ENCODE measurements at regions not wholly inside any gene's neighbourhood (a gene's known extent, or its start where the extent isn't known, plus 50 kb on each side); places are given as distances from the start of the nearest gene placed in this dataset.

DNA sequence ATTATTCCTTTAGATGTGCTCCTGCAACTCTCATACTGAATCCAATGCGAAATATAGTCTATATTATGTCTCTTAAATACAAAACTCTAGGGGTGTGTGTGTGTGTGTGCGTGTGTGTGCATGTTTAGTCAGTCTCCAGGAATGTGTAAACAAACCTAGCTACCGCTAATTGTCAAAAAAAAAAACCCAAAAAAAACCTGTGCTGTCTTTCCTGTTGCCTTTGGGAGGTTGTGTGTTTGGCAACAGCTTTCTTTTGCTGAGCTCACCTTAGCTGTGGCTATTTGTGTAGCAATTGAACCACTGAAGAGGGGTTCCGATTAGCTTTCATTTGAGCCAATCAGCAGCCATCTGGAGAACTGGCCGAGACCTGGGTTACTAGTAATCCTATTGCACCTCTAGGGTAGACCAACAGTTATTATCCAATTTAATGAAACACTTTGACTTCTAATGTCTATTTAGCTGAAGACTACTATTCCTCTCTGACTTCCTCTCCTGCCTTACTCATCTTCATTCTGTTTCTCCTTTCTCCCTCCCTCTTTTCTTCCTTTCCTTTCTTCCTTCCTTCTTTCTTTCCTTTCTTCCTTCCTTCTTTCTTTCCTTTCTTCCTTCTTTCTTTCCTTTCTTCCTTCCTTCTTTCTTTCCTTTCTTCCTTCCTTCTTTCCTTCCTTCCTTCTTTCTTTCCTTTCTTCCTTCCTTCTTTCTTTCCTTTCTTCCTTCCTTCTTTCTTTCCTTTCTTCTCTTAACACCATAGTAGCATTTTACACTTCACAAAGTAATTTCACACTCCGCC is 471.1 kb downstream of the GBA3 start:
- TF ChIP-seq, protein P1, sequence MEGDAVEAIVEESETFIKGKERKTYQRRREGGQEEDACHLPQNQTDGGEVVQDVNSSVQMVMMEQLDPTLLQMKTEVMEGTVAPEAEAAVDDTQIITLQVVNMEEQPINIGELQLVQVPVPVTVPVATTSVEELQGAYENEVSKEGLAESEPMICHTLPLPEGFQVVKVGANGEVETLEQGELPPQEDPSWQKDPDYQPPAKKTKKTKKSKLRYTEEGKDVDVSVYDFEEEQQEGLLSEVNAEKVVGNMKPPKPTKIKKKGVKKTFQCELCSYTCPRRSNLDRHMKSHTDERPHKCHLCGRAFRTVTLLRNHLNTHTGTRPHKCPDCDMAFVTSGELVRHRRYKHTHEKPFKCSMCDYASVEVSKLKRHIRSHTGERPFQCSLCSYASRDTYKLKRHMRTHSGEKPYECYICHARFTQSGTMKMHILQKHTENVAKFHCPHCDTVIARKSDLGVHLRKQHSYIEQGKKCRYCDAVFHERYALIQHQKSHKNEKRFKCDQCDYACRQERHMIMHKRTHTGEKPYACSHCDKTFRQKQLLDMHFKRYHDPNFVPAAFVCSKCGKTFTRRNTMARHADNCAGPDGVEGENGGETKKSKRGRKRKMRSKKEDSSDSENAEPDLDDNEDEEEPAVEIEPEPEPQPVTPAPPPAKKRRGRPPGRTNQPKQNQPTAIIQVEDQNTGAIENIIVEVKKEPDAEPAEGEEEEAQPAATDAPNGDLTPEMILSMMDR (IDR thresholded peaks at IDR 0.05) = no peak
- Histone ChIP-seq H3K27ac (no peak overlapping the region), H3K4me3 (no peak overlapping the region)
- no peak for DNase-seq (ENCODE audit: low spot score)

DNA sequence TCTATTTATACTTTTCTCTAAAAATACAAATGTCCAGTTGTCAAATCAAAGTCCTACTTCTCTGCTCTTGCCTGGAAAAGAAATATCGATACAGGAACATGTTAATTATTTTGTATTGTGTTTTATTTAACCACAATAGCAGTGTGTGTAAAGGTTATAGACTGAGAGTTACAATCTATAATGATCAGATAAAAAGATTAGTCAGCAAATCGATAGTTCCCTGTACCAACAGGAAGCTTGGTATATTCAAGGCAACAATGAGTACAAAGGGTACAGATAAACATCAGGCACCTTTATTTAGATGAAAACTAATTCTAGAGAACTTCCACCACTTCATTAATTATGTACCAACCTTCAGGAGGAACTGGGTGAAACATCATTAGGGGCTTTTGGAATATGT is 469.5 kb downstream of the GBA3 start:
- no peak for DNase-seq (ENCODE audit: low spot score)
- TF ChIP-seq, protein P1 (IDR thresholded peaks at IDR 0.05) = no peak

GRCh38 chr4:23161787-23162186 is 469.1 kb downstream of the GBA3 start:
- Histone ChIP-seq H3K4me3 (no peak overlapping the region), H3K27ac (no peak overlapping the region)
- TF ChIP-seq, protein P1 (IDR thresholded peaks at IDR 0.05) = no peak
- DNase-seq (ENCODE audit: low spot score) = no peak

More for the DNA sequence above, 469.5 kb downstream of the GBA3 start:
- Histone ChIP-seq H3K27ac (no peak overlapping the region), H3K4me3 (no peak overlapping the region)

- Histone ChIP-seq H3K27ac (no peak overlapping the region), H3K4me3 (no peak overlapping the region)
- TF ChIP-seq, protein P1 (IDR thresholded peaks at IDR 0.05) = no peak
- DNase-seq (ENCODE audit: low spot score) = no peak
Observed at GRCh38 chr4:23153076-23153475, 460.3 kb downstream of the GBA3 start.

DNA sequence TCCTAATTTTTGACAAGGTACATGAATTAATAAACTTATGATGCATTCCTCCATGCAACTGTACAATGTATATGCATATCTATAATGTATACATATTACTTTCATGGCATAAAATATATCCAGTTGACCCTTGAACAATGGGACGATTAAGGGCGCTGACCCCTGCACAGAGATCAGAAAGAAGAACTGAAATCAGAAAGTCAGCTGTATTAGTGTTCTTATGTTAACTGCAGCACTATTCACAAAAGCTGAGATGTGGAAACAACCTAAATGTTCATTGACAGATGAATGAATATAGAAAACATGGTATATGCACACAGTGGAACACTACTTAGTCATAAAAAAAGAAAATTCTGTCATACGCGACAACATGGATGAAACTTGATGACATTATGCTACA is 457.1 kb downstream of the GBA3 start:
- TF ChIP-seq, protein P1 (IDR thresholded peaks at IDR 0.05) = no peak
- no peak overlapping the region for H3K4me3 ChIP-seq
- H3K27ac ChIP-seq = no peak overlapping the region
- DNase-seq (ENCODE audit: low spot score) = no peak

DNA sequence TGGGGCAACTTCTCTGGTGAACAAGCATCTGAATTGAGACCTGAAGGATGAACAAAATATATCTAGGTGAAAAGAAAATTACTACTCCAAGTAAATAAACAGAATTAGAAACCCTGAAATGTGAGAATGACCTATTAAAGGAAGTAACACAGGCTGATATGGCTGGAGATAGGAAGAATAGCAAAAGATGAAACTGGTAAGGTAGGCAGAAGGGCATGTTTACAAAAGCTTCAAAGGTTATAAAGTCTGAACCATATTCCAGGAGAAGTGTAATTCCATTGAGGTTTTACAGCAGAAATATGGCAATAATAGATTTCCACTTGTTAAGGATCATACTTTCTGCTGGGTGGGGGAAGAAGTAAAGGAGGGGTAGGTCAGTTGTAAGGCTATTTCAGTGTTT is 452.0 kb downstream of the GBA3 start:
- no peak overlapping the region for H3K27ac ChIP-seq
- no peak overlapping the region for H3K4me3 ChIP-seq
- no peak for DNase-seq (ENCODE audit: low spot score)
- TF ChIP-seq, protein P1 (IDR thresholded peaks at IDR 0.05) = no peak

Measured in coronary artery (tissue), 2 donors.